ENCODE measurements at regions not wholly inside any gene's neighbourhood (a gene's known extent, or its start where the extent isn't known, plus 50 kb on each side); places are given as distances from the start of the nearest gene placed in this dataset.
"Not testable (repeated sequence)": the region's sequence is repeated elsewhere in the genome, so short reads cannot be mapped to it uniquely, and the experiment has no call there.

GRCh38 chr22:22720201-22720723 is 75.8 kb downstream of the GGTLC2 start:
- DNase-seq (ENCODE audit: low read depth), result peak; percentile 18
- peak; percentile 34 for TF ChIP-seq CTCF (IDR thresholded peaks at IDR 0.05; ENCODE audit: insufficient read depth, low read depth, low read length, missing control alignments)
- no peak overlapping the region for H3K4me3 ChIP-seq (ENCODE audit: low read length)

GRCh38 chr22:22720724-22721261 is 76.4 kb downstream of the GGTLC2 start:
- no peak for TF ChIP-seq CTCF (IDR thresholded peaks at IDR 0.05; ENCODE audit: insufficient read depth, low read depth, low read length, missing control alignments)
- no peak overlapping the region for H3K4me3 ChIP-seq (ENCODE audit: low read length)
- peak; percentile 19 for DNase-seq (ENCODE audit: low read depth)

- peak; percentile 65 for DNase-seq (ENCODE audit: low read depth)
- TF ChIP-seq CTCF (IDR thresholded peaks at IDR 0.05; ENCODE audit: insufficient read depth, low read depth, low read length, missing control alignments), result no peak
- H3K4me3 ChIP-seq (ENCODE audit: low read length), result no peak overlapping the region
These were observed 77.4 kb downstream of the GGTLC2 start for GRCh38 chr22:22721681-22722354.

- no peak overlapping the region for H3K4me3 ChIP-seq (ENCODE audit: low read length)
- peak; percentile 54 for DNase-seq (ENCODE audit: low read depth)
- no peak for TF ChIP-seq CTCF (IDR thresholded peaks at IDR 0.05; ENCODE audit: insufficient read depth, low read depth, low read length, missing control alignments)
These were observed 84.0 kb downstream of the GGTLC2 start for GRCh38 chr22:22728382-22728781.

GRCh38 chr22:22730655-22731373 is 86.4 kb downstream of the GGTLC2 start:
- no peak for DNase-seq (ENCODE audit: low read depth)

GRCh38 chr22:22731374-22731676 is 86.9 kb downstream of the GGTLC2 start:
- H3K4me3 ChIP-seq (ENCODE audit: low read length), result no peak overlapping the region
- no peak for DNase-seq (ENCODE audit: low read depth)
- TF ChIP-seq CTCF (IDR thresholded peaks at IDR 0.05; ENCODE audit: insufficient read depth, low read depth, low read length, missing control alignments), result no peak

More at GRCh38 chr22:22730655-22731373, 86.4 kb downstream of the GGTLC2 start:
- no peak for TF ChIP-seq CTCF (IDR thresholded peaks at IDR 0.05; ENCODE audit: insufficient read depth, low read depth, low read length, missing control alignments)
- no peak overlapping the region for H3K4me3 ChIP-seq (ENCODE audit: low read length)

- not testable (repeated sequence) for DNase-seq (ENCODE audit: low read depth); H3K4me3 ChIP-seq (ENCODE audit: low read length)
These were observed 88.6 kb downstream of the GGTLC2 start for GRCh38 chr22:22733006-22733405.
